ENCODE measurements at regions not wholly inside any gene's neighbourhood (a gene's known extent, or its start where the extent isn't known, plus 50 kb on each side); places are given as distances from the start of the nearest gene placed in this dataset.
"Not testable (repeated sequence)": the region's sequence is repeated elsewhere in the genome, so short reads cannot be mapped to it uniquely, and the experiment has no call there.

DNA sequence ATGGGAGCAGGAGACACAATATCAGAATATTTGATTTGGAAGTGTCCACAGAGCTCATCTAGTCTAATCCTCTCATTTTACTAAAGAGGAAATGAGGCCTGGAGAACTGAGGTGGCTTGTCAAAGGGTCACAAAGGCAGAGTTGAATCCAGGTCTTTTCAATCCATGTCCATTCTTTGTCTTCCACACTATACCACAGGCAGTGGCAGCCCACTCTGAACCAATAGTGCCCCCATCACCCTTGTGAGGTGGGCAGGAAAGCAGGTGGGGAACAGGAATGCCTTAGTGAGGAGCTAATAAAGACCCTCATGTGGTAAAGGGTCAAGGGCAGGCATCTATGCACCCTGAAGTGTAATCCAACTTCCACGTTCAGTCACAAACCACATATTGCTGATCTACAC lies 134.8 kb upstream of the EGLN3 start:
- DNase-seq: no peak

DNA sequence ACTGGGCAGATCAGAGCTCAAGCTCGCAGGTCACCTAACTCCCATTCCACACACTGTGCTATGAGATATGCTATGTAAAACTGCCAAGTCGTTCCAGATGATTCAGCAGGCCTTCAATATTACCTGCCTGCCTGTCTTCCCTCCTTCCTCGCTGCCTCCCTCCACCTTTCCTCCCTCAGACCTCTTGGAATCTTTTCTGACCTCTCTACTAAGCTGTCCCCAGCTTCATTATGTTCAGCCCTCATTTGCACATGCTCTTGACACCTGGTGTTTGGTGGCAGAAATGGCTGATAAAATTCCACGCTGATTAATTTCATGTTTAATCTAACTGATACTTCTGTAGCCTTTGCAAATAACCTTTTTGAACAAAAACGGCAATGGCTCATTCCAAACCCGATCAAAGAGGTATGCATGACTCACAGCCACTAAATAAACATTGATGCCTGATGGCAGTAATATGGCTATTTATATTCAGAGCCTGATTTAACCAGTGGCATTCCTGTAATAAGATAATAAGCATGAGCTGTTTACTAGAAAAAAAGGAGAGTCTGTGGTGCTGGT lies 130.8 kb upstream of the EGLN3 start:
- DNase-seq: no peak

DNA sequence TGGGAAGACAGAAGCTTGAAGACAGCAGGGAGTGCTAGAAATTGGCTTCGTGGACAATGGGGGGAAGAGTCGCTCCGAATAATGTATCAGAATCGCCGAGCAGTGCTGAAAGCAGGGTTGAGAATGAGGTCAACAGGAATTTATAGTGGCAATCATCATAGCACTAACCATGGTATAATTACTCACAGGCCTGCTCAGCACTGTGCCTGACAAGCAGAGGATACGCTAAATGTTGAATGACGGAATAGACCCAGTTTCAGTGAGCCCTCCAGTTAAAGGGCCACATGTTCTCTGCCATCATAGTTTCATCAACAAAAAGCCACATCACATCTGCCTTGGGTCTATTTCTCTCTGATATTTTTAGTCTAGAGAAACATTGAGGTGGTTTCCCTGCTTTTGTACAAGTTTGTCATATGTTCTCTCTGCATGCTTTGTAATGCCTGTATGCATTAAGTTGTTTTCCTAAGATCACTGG lies 130.3 kb upstream of the EGLN3 start:
- no peak for DNase-seq

DNA sequence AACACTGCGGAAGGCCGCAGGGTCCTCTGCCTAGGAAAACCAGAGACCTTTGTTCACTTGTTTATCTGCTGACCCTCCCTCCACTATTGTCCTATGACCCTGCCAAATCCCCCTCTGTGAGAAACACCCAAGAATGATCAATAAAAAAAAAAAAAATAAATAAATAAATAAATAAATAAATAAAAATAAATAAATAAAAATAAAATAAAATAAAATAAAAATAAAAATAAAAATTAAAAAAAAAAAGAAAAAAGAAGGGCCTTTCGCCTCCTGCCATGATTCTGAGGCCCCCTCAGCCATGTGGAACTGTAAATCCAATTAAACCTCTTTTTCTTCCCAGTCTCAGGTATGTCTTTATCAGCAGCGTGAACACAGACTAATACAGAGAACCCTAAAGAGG lies 128.8 kb upstream of the EGLN3 start:
- not testable (repeated sequence) for DNase-seq

DNA sequence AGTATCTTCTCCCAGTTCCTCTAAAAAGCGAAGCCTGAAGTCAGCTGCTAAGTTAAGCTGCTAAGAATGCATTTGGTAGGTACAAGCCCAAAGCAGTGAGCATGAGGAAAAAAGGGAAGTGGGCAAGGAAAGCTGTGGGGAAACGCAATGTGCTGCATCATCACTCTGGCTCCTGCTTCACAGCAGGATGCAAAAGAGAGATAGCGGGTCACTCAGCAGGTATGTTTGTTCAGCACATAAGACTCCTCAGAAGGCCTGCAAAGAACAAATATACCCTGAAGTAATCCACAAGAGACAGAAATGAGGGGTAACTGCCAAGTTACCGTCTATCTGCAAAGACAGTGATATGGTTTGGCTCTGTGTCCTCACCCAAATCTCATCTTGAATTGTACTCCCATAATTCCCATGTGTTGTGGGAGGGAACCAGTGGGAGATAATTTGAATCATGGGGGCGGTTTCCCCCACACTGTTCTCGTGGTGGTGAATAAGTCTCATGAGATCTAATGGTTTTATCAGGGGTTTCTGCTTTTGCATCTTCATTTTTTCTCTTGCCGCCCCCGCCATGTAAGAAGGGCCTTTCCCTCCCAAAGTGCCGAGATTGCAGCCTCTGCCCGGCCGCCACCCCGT lies 127.4 kb upstream of the EGLN3 start:
- no peak for DNase-seq

DNA sequence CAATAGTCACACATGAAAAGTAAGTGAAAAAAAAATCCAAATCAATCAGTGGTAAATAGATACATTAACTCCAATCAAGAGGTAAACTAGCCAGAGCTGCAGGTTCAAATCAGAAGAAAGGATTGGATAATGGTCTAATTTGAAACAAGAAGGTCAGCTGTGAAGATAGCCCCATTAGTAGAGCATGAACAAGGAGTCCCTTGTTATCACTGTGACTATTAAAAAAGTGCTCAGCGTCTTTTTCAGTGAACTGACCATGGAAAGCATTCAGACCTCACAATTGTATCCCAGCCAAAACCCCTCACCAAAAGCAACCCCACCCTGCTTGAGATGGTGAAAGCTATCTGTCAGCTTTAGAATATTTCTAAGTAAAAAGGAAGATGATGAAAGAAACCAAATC lies 125.0 kb upstream of the EGLN3 start:
- DNase-seq: no peak

DNA sequence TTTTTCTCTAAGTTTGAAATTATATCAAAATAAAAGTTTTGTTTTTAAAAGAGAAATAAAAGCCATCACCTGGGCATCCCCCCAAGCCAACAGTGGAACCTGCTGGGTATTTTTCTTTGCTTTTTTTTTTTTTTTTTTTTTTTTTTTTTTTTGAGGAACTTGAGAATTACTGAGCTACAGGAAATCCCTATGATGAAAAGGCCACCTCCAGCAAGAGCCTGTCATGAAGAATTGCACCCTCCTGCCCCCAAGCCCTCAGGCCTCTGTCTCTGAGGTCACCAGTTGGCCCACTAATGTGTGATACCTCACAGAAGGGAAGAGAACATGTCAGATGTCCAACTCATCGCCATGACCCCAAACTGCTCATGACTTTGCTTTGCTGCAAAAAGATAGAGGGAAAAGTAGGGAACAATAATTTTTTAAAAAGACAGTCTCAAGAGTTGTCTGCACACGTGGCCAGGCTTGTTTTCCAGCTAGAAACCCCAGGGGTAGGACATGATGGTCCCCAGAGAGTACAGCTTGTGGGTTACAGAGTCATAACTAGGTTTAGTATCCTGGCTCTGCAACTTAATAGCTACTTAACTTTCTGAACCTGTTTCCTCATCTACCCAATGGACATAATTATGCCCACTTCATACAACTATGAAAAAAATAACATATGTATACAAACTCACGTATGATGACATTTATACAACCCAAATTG lies 124.3 kb upstream of the EGLN3 start:
- DNase-seq: no peak

DNA sequence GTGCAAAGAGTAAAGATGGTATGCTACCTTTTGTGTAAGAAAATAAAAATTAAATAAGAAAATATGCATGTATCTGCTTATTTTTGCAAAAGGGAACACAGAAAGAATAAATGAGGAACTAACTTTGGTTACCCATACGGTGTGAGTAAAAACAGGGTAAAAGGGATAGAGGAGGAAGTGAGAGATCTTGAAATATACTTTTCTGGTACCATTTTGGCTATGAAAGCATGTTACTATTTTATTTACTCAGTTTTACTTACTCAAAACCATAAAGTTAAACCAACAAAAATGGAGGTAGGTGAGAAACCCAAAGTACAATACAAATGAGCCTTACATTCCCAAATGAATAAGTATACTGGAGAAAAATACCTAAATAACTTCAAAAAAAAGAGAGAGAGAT lies 122.0 kb upstream of the EGLN3 start:
- no peak for DNase-seq

DNA sequence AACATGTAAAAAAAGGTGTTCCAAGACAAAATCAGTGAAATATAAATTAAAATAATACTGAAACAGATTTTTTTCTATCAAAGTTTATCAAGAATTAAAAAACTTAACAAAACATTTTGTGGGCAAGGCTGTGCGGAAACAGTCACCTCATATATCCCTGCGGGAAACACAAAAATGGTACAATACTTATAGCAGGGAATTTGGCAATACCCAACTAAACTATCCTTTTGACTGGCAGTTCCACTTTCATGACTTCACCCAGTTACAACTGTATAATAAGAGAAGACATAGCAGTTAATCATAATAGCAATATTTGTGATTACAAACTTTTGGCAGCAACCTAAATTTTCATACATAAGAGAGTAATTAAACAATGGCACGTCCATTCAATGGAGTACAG lies 121.5 kb upstream of the EGLN3 start:
- no peak for DNase-seq

DNA sequence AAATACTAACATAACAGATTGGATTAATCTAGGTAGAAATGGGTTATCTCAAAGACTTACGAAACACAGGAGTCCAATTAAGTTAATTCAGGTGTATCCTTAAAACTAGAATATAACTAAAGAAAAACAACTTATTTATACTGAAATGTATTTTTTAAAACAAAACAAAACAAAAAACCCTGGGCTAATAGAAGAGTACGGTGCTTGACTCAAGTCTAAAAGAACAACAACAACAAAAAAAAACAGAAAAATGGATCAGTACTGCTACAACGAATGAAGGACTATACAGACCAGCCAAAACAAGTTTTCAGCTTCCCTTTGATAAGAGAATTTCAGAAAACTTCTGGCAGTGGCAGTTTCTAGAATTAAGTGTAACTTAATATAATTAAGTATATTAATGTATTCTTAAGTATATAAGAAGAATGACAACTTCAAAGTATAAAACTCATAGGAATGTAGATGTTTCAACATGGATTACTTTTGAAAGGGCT lies 120.1 kb upstream of the EGLN3 start:
- no peak for DNase-seq

DNA sequence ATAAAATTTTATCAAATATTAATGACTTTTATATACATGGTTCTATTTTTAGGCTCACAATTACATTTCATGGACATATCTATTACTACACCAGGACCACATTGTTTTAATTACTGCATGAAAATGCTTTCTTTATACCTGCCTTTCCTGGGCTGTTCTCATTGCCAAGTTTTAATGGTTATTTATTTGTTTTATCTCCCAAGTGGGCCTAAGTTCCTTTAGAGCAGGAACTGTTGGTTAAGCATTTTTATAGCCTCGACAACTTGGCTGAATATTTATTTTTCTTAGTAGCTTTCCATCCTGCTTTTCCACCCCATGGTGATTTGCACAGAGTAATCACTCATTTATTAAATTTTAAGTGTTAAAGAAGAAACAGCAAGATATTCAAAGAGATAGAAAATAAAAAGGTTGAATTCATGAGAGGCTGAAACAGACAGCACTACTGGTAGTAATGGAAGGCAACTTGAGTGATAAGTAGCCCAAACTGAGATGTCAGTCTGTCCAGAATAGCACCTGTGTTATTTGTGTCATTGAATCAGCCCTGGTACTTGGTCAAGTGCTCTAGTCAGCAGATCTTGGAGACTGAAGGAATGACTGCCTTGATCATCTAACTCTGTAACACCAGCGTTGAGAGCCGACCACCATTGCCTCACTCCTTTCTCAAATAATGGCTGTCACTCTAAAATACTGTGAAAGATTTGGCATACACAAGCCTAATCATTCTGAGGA lies 119.1 kb upstream of the EGLN3 start:
- DNase-seq: no peak

DNA sequence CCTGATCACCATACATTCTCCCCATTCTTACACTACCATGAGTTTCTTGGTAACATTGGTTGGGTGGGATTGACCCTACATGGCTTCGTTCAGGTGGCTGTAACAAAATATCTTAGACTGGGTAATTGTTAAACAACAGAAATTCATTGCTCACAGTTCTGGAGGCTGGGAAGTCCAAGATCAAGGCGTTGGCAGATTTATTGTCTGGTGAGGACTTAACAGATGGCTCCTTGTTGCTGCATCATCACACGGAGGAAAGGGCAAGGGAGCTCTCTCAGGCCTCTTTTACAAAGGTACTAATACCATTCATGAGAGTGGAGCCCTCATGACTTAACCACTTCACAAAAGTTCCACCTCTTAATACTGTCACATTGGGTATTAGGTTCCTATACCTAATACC lies 116.7 kb upstream of the EGLN3 start:
- DNase-seq: no peak

DNA sequence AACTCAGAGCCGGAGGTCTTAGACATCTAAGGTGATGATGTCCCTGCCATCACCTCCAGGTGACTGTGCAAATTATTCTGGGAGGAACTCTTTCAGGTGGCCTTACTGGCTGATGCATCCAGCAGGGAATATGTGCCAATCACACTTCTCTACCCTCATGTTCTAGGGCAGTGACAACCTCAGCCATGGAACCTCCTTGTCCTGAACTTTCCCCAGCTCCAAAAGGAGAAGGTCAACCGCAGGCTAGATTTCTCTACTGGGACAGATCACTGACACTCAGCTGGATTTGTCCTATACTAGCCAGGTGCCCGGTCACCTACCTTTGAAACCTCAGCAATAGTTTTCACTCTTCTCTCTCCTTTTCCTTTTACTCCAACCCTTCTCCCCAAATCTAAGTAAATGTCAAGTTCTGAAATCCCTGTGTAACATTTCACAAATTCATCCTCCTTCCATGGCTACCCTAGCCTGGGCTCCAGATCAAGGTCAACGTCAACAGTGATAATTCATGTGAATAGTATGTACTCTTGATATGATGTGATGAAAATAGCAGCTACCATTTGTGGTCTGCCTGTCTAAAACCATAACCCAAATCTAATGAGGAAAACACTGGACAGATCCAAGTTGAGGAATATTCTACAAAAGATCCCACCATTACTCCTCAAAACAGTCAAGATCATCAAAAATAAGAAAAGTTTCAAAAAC lies 115.0 kb upstream of the EGLN3 start:
- no peak for DNase-seq

DNA sequence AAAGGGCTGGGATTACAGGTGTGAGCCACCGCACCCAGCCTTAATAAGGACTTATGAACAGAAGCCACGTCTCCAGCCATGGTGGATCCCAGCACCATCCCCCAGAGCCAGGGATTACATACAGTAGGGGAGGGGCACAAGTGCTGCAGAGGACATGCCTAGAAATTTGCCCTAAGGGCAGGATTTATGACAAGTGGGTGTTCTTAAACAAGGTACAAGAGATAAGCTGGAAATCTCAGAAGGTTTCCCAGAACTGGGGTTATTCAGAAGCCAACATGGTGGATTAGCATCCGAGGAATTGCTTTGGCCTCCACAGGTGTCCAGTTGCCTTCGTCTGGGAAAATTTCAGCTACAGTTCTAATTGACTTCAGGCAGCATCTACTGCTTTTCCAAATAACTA lies 114.4 kb upstream of the EGLN3 start:
- DNase-seq: no peak

DNA sequence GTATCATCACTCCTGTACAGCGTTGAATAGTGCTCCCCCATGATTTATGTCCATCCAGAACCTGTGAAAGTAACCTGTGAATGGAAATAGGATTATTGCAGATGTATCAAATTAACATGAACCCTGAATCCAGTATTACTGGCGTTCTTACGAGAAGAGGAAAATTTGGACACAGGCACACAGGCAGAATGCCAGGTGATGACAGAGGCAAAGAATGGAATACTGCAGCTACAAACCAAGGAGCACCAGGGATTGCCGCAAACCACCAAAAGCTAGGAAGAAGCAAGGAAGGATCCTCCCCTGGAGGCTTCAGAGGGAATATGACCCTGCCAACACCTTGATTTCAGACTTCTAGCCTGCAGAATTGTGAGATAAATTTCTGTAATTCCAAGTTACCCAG lies 113.5 kb upstream of the EGLN3 start:
- DNase-seq: no peak

DNA sequence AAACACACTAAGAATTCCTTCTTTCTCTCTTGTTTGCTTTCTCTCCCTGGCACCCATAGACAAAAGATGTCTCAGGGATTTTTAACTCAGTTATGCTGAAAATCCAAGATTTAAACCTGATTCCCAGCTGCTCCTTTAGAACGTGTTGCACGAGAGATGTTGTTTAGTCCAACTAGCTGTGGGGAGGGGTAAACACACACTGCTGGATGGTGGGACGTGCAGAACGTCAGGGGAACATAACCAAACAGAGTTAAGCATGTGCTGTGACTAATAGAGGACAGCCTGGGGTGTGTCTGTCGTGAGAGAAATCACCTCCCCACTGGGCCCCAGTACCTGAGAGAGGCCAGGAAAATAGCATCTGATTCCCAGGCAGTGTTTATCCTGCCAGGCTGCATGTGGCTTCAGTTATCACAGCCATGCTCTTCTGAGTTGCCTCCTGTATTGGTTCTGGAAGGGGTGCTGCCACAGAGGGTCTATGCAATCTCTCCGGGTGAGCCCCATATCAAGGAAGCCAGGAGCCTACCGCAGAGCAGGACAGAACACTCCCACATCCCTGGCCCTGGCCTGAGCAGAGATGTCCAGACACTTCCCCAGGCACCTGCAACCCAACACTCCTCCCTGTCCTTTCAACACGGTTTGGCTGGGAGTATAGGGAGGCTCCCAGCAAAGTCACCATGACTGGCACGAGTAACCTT lies 112.7 kb upstream of the EGLN3 start:
- DNase-seq: no peak

DNA sequence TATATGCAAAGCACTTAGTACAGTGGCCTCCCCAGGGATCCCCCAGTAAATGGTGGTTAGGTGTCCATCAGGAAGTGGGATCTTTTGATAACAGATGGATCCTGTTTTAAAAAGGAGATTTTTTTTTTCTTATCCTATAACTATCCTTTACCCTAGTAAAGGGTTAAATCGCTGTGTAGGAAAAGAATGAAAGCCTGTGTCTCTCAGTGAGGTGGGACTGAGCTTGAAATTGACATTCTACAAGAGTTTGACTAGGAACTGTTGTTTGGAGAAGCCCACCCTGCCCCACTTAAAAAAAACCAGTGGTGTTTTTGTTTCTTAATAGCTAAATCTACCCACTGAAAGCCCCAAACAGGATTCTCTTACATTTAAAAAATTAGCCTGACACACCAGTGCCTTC lies 112.2 kb upstream of the EGLN3 start:
- no peak for DNase-seq

DNA sequence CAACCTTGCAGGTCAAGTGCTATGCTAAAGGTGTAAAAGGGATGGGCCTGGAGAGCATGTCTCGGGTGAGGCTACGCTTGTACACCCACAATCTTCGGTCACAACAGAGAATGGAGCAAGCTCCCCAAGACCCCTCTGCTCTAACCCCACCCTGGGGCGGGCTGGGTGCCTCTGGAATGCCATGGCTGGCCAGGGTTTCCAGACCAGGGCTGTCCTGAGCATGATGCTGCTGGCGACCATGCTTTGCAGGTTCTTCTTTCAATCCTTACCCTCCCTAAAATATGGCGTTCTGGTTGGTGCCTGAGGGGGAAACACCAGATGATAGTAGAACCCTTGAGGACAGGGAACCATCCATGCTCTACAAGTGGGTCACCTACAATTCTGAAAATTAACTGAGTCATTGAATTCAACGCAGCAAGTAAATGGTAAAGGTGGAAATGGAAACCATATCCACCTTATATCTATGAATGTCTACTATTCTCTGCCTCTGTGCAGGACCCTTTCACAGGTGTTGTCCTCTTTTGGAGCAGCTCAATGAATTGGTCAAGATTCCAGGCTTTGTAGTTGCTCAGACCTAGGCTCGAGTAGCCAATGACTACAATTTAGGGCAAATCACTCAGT lies 111.6 kb upstream of the EGLN3 start:
- no peak for DNase-seq

DNA sequence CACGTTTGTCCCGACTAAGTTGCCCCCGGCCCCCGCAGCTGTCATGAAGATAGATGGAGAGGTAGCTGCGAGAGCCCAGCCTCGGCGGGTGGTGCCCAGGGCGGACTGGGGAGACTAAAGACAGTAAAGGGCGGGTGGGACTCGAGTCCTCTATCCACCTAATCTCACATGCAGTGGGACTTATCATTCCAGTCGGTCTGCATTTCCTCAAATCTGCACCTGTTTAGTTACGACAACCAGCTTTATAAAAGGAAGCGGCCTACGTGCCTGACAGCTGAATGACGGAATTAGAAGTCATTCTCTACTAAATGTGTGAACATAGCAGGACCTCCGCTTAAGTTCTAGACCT lies 109.8 kb upstream of the EGLN3 start:
- DNase-seq: no peak

DNA sequence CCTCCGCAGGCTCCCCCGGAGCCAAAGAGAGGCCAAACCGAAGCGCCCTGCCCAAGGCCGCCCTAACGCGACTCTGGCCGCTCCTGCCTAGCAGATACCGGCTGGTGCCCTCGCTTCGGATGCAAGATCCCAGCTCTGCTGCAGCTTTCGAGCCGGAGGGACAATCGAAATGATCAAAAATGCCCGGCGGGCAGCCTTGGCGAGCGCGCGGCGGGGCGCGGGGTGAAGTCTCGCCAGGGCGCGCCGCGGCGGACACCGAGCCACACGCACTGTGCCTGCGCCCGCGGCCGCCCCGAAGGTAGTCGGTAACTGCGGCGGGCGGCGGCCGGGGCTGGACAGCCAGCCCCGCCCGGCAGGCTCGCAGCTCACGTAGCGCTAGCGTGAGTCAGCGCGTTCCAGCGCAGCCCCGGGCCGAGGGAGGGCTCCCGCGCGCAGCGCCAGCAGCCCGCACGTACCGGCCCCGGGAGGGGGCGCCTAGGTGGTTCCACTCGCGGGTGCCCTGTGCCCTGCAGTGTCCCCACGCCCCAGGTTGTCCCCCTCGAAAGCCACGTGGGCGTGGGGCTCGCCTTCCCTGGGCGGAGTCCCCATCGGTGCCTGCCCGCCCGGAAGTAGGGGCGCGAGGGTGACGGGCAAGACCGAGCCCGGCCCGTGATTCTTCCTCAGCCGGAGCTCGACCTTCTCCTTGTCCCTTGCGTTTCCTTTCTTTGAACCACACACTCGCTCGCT lies 109.2 kb upstream of the EGLN3 start:
- DNase-seq: peak; percentile 61

Measured in CD4-positive, alpha-beta T cell treated with Interleukin-4 for 4 hours (primary cell).